HepG2 (cell line): ENCODE measurements at regions not wholly inside any gene's neighbourhood (a gene's known extent, or its start where the extent isn't known, plus 50 kb on each side); places are given as distances from the start of the nearest gene placed in this dataset.

ENCODE experiments used
- ATAC-seq: fragments of 200-7000 bp; cut with Tn5 transposase; 3 replicates; pipeline ENCODE4 v1.9.1; 2020; ENCODE audit warnings: mild to moderate bottlenecking, moderate library complexity
- BruUV-seq: library from RNA; stranded (reverse); fragments of 400-500 nt; replicated peaks from 2 replicates; lab custom pipeline; 2021; lab: Mats Ljungman, UMichigan
- CTCF ChIA-PET: fragments of 300-600 bp; formaldehyde crosslinking; extraction: SDS; loops from one replicate; lab custom pipeline; 2021; ENCODE audit warnings: low total read pairs, inconsistent platforms, low intra/inter-chr PET ratio; lab: Yijun Ruan, JAX
- POLR2A ChIA-PET: fragments of 350-600 bp; sonication (Branson Sonifier 250); formaldehyde crosslinking; loops from one replicate; lab custom pipeline; 2020; ENCODE audit warnings: antibody characterized with exemption, inconsistent platforms; lab: Yijun Ruan, JAX
- DNase-seq: peaks from one replicate; pipeline ENCODE4 v3.0.0-alpha.2; 2015; ENCODE audit warnings: low spot score
- FAIRE-seq: peaks from 3 replicates; lab custom pipeline; 2011; peaks lifted over from hg19 to GRCh38; lab: Jason Lieb, UNC
- H2AFZ ChIP-seq: one replicate; pipeline ENCODE4 v1.6.1; 2011; ENCODE audit warnings: low read length, inconsistent platforms
- H3K27ac ChIP-seq: fragments of 300-600 bp; 3 replicates; pipeline ENCODE4 v1.8.0; 2011; ENCODE audit warnings: mixed run types, mild to moderate bottlenecking, mixed read lengths, low read length, inconsistent platforms; ENCODE audit not compliant: insufficient read depth; ENCODE audit errors: extremely low read length
- H3K27me3 ChIP-seq, 2 experiments: fragments of 200-600 bp in 1 of 2; 2 replicates in 1 of 2; 3 replicates in 1 of 2; pipeline versions ENCODE4 v1.6.0 to v1.8.0; 2011; ENCODE audit warnings: low read length in 2 of 2, mild to moderate bottlenecking in 2 of 2, moderate library complexity in 2 of 2, inconsistent platforms in 1 of 2; ENCODE audit not compliant: insufficient read depth in 2 of 2, control insufficient read depth in 1 of 2
- H3K36me3 ChIP-seq, 2 experiments: fragments of 200-600 bp in 1 of 2; replicated peaks in 1 of 2; 2 replicates in 1 of 2; 3 replicates in 1 of 2; pipeline versions ENCODE4 v1.5.1 to v1.8.0; 2011; ENCODE audit warnings: low read length in 2 of 2, inconsistent platforms in 1 of 2; ENCODE audit not compliant: insufficient read depth in 2 of 2, control insufficient read depth in 1 of 2
- H3K4me1 ChIP-seq: 2 replicates; pipeline ENCODE4 v1.5.1; 2012; ENCODE audit warnings: low read length, inconsistent platforms; ENCODE audit not compliant: insufficient read depth
- H3K4me2 ChIP-seq: 2 replicates; pipeline ENCODE4 v1.6.0; 2011; ENCODE audit warnings: low read depth, low read length, inconsistent platforms
- H3K4me3 ChIP-seq, 3 experiments: fragments of 200-600 bp in 1 of 3; sonication (generic), shearing (Covaris generic) in 1 of 3; replicated peaks in 1 of 3; 2 replicates each; pipeline ENCODE4 v1.5.1; 2011 to 2016; ENCODE audit warnings: low read length in 3 of 3, inconsistent platforms in 2 of 3, low read depth in 2 of 3, mild to moderate bottlenecking in 2 of 3, control low read depth in 1 of 3, mixed read lengths in 1 of 3; ENCODE audit not compliant: insufficient read depth in 1 of 3
- H3K79me2 ChIP-seq: one replicate; pipeline ENCODE4 v1.6.1; 2011; ENCODE audit warnings: low read length, inconsistent platforms; ENCODE audit not compliant: insufficient read depth
- H3K9ac ChIP-seq: 2 replicates; pipeline ENCODE4 v1.6.0; 2011; ENCODE audit warnings: mild to moderate bottlenecking, low read depth, low read length, inconsistent platforms; ENCODE audit not compliant: insufficient read depth
- H3K9me3 ChIP-seq: 2 replicates; pipeline ENCODE4 v1.5.1; 2012; ENCODE audit warnings: mild to moderate bottlenecking, low read length
- H4K20me1 ChIP-seq: 2 replicates; pipeline ENCODE4 v1.6.0; 2011; ENCODE audit warnings: inconsistent platforms, mild to moderate bottlenecking, low read length, moderate library complexity; ENCODE audit not compliant: insufficient read depth
- FOXA3 ChIP-seq: IDR thresholded peaks from 2 replicates; pipeline ENCODE4 v1.6.1; 2016; ENCODE audit warnings: missing genetic modification reagents, missing compliant biosample characterization
- GABPA ChIP-seq, 2 experiments: IDR thresholded peaks; 2 replicates each; pipeline ENCODE4 v1.6.1; 2011 to 2016; ENCODE audit warnings: low read depth in 2 of 2, low read length in 1 of 2, missing biosample characterization in 1 of 2, missing genetic modification characterization in 1 of 2
- NKX3-1 ChIP-seq: sonication (generic); formaldehyde crosslinking; IDR thresholded peaks from 2 replicates; pipeline ENCODE4 v1.5.0; 2020; ENCODE audit warnings: missing genetic modification reagents
- PBX3 ChIP-seq: sonication (generic); formaldehyde crosslinking; IDR thresholded peaks from 2 replicates; pipeline ENCODE4 v1.8.1; 2023; ENCODE audit warnings: missing genetic modification reagents, inconsistent platforms, borderline replicate concordance
- RAD51 ChIP-seq: fragments of 450-650 bp; IDR thresholded peaks from 2 replicates; pipeline ENCODE4 v1.6.1; 2016; ENCODE audit warnings: borderline replicate concordance
- RARG ChIP-seq: sonication (generic); formaldehyde crosslinking; IDR thresholded peaks from 2 replicates; pipeline ENCODE4 v1.4.0; 2020; ENCODE audit warnings: low read depth, mild to moderate bottlenecking, missing genetic modification reagents
- ZFP1 ChIP-seq: IDR thresholded peaks from 2 replicates; pipeline ENCODE4 v1.6.1; 2016
- ZNF160 ChIP-seq: sonication (generic); formaldehyde crosslinking; IDR thresholded peaks from 2 replicates; pipeline ENCODE4 v1.8.0; 2022; ENCODE audit warnings: mild to moderate bottlenecking, inconsistent platforms, missing genetic modification reagents
- ZNF431 ChIP-seq: sonication (generic); formaldehyde crosslinking; IDR thresholded peaks from 2 replicates; pipeline ENCODE4 v1.9.0; 2022; ENCODE audit warnings: missing genetic modification reagents, low read depth, mild to moderate bottlenecking, borderline replicate concordance
- ZNF589 ChIP-seq: sonication (generic); formaldehyde crosslinking; conservative IDR thresholded peaks from 2 replicates; pipeline ENCODE4 v1.8.0; 2022; ENCODE audit warnings: mild to moderate bottlenecking, moderate library complexity, missing genetic modification reagents
- ZNF781 ChIP-seq: sonication (generic); formaldehyde crosslinking; IDR thresholded peaks from 2 replicates; pipeline ENCODE4 v1.5.1; 2020; ENCODE audit warnings: borderline replicate concordance, mild to moderate bottlenecking, missing genetic modification reagents; ENCODE audit errors: not compliant biosample characterization
- WGBS: methylation state at CpG from one replicate; pipeline ENCODE4 v1.1.6; 2017; ENCODE audit warnings: low lambda C conversion rate; 5-methylcytosine and 5-hydroxymethylcytosine counted together
- in situ Hi-C: cut with HindIII; loops from 2 replicates; pipeline ENCODE4 v1.10.0; 2017; ENCODE audit warnings: low pct_unique_long_range_greater_than_20kb; ENCODE audit not compliant: extremely low pct_ligation_motif_present
- intact Hi-C: fragments of 100-400 bp; cut with micrococcal nuclease; formaldehyde crosslinking; loops from one replicate; pipeline ENCODE4 v1.10.0; 2022; ENCODE audit not compliant: unreplicated experiment
- TF ChIP-seq, protein P1 (sequence below): sonication (generic); formaldehyde crosslinking; IDR thresholded peaks from 2 replicates; pipeline ENCODE4 v1.4.0; 2020; ENCODE audit warnings: missing genetic modification reagents
- TF ChIP-seq, protein P2 (sequence below): IDR thresholded peaks from 2 replicates; pipeline ENCODE4 v1.6.1; 2016; ENCODE audit warnings: mild to moderate bottlenecking

DNA sequence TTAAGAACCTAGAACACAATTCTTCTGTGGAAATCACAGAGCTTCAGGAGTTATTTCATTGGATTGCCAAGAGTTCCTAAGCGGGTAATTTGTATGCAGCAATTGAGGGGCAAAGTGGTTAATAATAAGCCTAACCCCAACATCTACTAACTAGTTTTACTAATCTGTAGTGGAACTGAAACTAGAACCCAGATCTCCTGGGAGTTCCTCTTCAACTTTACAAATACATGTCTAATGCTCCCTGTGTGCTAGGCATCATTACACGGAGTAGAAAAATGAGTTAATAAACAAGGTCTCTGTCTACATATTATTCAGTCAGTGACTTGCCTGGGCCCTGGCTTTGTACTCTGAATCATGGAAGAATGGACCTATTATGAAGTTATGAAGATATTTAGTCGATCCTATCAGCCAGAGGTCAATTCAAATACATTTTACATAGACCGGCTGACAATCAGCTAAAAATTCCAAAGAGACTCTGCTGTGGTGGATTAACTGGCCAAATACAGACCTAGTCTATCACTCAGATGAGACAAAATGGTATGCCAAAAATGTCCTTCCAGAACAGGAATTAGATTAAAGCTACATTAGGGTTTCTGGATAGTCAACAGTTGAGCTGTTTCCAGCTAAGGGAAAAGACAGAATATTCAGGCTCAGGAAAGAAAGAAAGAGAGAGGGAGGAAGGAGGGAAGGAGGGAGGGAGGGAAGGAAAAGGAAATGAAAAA lies 326.0 kb downstream of the FBXW7 start:
- ATAC-seq, result no peak
- in situ Hi-C loops, result no loop called here
- Histone ChIP-seq H3K9ac (no peak overlapping the region), H3K4me2 (no peak overlapping the region), H3K4me1 (no peaks in the 10 kb centered on the region), H3K9me3 (no peaks in the 10 kb centered on the region), H3K4me3 (no peak overlapping the region), H3K36me3 (no peaks in the 10 kb centered on the region), H3K27me3 (peaks cover 1 to 5% of the 10 kb centered on the region in 2 experiments; a peak in 2 of 5 replicates), H3K79me2 (no peaks in the 10 kb centered on the region), H4K20me1 (no peaks in the 10 kb centered on the region), H2AFZ (no peak overlapping the region), H3K27ac (no peak overlapping the region)
- FAIRE-seq, result no peak
- ChIA-PET CTCF (no interaction called here), POLR2A (interaction anchor here (0.7 kb wide), 1 partner anchor 1112 kb away, joined by 5 read pairs; no protein-coding TSS in a partner anchor)
- TF ChIP-seq NKX3-1 (CRISPR knock-in tag) (no peak), ZNF431 (CRISPR knock-in tag) (no peak)
- 7% methylated on average over 4 of the region's 4 CpGs for WGBS
- intact Hi-C loops, result no loop called here
- DNase-seq, result no peak
- BruUV-seq, result no TSS peak

DNA sequence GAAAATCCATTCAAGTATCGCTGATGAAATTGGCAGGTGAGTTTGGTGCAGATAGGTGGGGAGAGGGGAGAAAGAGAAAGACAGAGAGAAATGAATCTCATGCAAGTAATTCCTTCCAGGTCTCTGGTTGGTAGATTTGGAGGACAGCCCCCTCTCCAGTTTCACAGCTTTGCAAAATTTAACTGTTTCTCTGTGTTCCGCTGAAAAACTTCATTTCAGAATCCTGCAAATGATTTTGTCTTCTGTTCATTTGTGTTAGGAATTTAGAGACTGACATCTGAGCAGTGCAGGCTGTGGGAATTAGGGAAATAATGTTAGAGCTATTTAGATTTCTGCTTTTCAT lies 328.5 kb downstream of the FBXW7 start:
- DNase-seq, result no peak
- ChIA-PET POLR2A (no interaction called here), CTCF (no interaction called here)
- Histone ChIP-seq H3K4me3 (no peak overlapping the region), H3K27ac (no peak overlapping the region), H3K4me1 (no peaks in the 10 kb centered on the region), H2AFZ (no peak overlapping the region), H3K36me3 (no peaks in the 10 kb centered on the region), H3K79me2 (no peaks in the 10 kb centered on the region), H3K4me2 (no peak overlapping the region), H3K9me3 (no peaks in the 10 kb centered on the region), H3K9ac (no peak overlapping the region), H4K20me1 (no peaks in the 10 kb centered on the region), H3K27me3 (peaks cover 1 to 9% of the 10 kb centered on the region in 2 experiments; a peak in 3 of 5 replicates)
- no peak for FAIRE-seq
- 0% methylated on average over 2 of the region's 2 CpGs for WGBS
- intact Hi-C loops, result no loop called here
- ATAC-seq, result no peak
- in situ Hi-C loops, result no loop called here
- BruUV-seq, result no TSS peak
- TF ChIP-seq ZNF589 (CRISPR knock-in tag), result no peak
- no peak for TF ChIP-seq ZNF160 (CRISPR knock-in tag)
- TF ChIP-seq ZNF781 (CRISPR knock-in tag), result no peak
- no peak for TF ChIP-seq RAD51
- TF ChIP-seq, protein P1, sequence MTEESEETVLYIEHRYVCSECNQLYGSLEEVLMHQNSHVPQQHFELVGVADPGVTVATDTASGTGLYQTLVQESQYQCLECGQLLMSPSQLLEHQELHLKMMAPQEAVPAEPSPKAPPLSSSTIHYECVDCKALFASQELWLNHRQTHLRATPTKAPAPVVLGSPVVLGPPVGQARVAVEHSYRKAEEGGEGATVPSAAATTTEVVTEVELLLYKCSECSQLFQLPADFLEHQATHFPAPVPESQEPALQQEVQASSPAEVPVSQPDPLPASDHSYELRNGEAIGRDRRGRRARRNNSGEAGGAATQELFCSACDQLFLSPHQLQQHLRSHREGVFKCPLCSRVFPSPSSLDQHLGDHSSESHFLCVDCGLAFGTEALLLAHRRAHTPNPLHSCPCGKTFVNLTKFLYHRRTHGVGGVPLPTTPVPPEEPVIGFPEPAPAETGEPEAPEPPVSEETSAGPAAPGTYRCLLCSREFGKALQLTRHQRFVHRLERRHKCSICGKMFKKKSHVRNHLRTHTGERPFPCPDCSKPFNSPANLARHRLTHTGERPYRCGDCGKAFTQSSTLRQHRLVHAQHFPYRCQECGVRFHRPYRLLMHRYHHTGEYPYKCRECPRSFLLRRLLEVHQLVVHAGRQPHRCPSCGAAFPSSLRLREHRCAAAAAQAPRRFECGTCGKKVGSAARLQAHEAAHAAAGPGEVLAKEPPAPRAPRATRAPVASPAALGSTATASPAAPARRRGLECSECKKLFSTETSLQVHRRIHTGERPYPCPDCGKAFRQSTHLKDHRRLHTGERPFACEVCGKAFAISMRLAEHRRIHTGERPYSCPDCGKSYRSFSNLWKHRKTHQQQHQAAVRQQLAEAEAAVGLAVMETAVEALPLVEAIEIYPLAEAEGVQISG, result no peak
- no peak for TF ChIP-seq PBX3 (CRISPR knock-in tag)
- no peak for TF ChIP-seq RARG (CRISPR knock-in tag)
- no peak for TF ChIP-seq FOXA3 (CRISPR knock-in tag)
- no peak for TF ChIP-seq GABPA (IDR thresholded peaks at IDR 0.05; ENCODE audit: low read depth, low read length)
- no peak for TF ChIP-seq GABPA (CRISPR knock-in tag; IDR thresholded peaks at IDR 0.05; ENCODE audit: low read depth)
- TF ChIP-seq ZFP1 (CRISPR knock-in tag), result no peak
- TF ChIP-seq, protein P2, sequence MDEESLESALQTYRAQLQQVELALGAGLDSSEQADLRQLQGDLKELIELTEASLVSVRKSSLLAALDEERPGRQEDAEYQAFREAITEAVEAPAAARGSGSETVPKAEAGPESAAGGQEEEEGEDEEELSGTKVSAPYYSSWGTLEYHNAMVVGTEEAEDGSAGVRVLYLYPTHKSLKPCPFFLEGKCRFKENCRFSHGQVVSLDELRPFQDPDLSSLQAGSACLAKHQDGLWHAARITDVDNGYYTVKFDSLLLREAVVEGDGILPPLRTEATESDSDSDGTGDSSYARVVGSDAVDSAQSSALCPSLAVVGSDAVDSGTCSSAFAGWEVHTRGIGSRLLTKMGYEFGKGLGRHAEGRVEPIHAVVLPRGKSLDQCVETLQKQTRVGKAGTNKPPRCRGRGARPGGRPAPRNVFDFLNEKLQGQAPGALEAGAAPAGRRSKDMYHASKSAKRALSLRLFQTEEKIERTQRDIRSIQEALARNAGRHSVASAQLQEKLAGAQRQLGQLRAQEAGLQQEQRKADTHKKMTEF (CRISPR knock-in tag), result no peak
